Endothelial cell of umbilical vein (primary cell): ENCODE measurements at regions not wholly inside any gene's neighbourhood (a gene's known extent, or its start where the extent isn't known, plus 50 kb on each side); places are given as distances from the start of the nearest gene placed in this dataset.

ENCODE experiments used
- CTCF ChIP-seq, 2 donors: IDR thresholded peaks; 1 replicate in 1 of 2; 2 replicates in 1 of 2; pipeline ENCODE4 v1.5.1; 2011; ENCODE audit warnings: low read length in 2 of 2, mild to moderate bottlenecking in 2 of 2, moderate library complexity in 2 of 2, control low read depth in 1 of 2, inconsistent platforms in 1 of 2, low read depth in 1 of 2; ENCODE audit not compliant: insufficient read depth in 1 of 2; ENCODE audit errors: extremely low read depth in 1 of 2
- FOS ChIP-seq: IDR thresholded peaks from 2 replicates; pipeline ENCODE4 v1.6.1; 2011; ENCODE audit warnings: mild to moderate bottlenecking, low read length, moderate library complexity, borderline replicate concordance; ENCODE audit not compliant: insufficient read depth
- POLR2A ChIP-seq: IDR thresholded peaks from 2 replicates; pipeline ENCODE4 v1.6.1; 2012; ENCODE audit warnings: low read depth, mild to moderate bottlenecking, control low read depth, low read length

GRCh38 chr10:2942938-2943337 is 124.4 kb upstream of the PFKP start:
- no peak for TF ChIP-seq POLR2A
- no peak for TF ChIP-seq FOS
- no peak for TF ChIP-seq CTCF (IDR thresholded peaks at IDR 0.05; ENCODE audit: extremely low read depth in 1 of 2, insufficient read depth in 1 of 2, low read depth in 1 of 2, low read length in 2 of 2)
